HG03135 (cell line): ENCODE measurements at regions not wholly inside any gene's neighbourhood (a gene's known extent, or its start where the extent isn't known, plus 50 kb on each side); places are given as distances from the start of the nearest gene placed in this dataset.
"Not testable (repeated sequence)": the region's sequence is repeated elsewhere in the genome, so short reads cannot be mapped to it uniquely, and the experiment has no call there.

Experiments
- ATAC-seq: cut with Tn5 transposase; IDR thresholded peaks from one replicate; pipeline ENCODE4 v1.9.1; 2021; ENCODE audit warnings: mild to moderate bottlenecking, moderate library complexity; ENCODE audit not compliant: unreplicated experiment

GRCh38 chr10:124153023-124153826 is 59.8 kb upstream of the CHST15 start:
- ATAC-seq = peak; percentile 63

GRCh38 chr10:124152139-124153022 is 59.0 kb upstream of the CHST15 start:
- ATAC-seq = no peak

DNA sequence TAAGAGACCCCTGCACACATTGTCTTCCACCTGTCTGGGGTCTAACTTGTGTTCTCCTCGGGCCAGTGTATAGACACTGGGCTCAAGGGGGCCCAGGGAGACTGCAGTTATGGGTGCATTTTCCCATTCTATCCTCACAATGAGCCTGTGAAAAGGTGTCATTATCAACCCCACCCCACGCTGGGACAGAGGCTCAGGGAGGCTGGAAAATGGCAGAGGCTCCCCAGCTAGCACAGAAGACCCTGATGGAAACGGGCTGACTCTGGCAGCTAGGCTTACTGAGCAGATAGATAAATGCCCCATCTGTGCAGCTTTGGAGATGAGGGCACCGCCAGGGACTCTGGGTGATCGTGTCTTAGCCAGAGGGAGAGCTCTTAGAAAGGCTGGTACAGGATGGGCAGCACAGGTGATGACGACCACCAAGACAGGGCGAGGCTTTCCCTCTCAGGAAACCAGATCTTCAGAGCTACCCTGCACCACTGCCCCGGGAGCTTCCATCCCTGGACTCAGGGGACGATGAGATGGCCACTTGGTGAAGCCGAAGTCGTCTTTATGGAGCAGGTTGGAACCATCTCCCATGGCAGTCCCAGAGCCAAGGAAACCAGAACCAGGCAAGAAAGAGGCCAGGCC is 58.2 kb upstream of the CHST15 start:
- ATAC-seq = no peak

- no peak for ATAC-seq
These were observed 57.5 kb upstream of the CHST15 start for GRCh38 chr10:124150807-124151417.

GRCh38 chr10:124150189-124150806 is 56.9 kb upstream of the CHST15 start:
- ATAC-seq = no peak

- no peak for ATAC-seq
These were observed 56.0 kb upstream of the CHST15 start for GRCh38 chr10:124149189-124150042.

DNA sequence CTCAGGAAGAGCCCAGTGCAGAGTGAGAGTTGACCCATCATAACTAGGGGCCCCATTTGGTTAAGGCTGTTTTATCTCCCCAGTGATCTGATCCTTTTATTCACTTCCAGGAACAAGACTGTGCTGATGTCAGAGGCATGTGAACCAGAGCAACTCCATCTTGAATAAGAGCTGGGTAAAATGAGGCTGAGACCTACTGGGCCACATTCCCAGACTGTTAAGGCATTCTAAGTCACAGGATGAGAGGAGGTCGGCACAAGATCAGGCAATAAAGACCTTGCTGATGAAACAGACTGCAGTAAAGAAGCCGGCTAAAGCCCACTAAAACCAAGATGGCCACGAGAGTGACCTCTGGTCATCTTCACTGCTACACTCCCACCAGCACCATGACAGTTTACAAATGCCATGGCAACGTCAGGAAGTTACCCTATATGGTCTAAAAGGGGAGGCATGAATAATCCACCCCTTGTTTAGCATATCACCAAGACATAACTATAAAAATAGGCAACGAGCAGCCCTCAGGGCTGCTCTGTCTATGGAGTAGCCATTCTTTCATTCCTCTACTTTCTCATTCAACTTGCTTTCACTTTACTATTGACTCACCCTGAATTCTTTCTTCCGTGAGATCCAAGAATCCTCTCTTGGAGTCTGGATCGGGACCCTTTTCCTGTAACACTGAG is 55.3 kb upstream of the CHST15 start:
- ATAC-seq = not testable (repeated sequence)

GRCh38 chr10:124146483-124146882 is 53.1 kb upstream of the CHST15 start:
- no peak for ATAC-seq

DNA sequence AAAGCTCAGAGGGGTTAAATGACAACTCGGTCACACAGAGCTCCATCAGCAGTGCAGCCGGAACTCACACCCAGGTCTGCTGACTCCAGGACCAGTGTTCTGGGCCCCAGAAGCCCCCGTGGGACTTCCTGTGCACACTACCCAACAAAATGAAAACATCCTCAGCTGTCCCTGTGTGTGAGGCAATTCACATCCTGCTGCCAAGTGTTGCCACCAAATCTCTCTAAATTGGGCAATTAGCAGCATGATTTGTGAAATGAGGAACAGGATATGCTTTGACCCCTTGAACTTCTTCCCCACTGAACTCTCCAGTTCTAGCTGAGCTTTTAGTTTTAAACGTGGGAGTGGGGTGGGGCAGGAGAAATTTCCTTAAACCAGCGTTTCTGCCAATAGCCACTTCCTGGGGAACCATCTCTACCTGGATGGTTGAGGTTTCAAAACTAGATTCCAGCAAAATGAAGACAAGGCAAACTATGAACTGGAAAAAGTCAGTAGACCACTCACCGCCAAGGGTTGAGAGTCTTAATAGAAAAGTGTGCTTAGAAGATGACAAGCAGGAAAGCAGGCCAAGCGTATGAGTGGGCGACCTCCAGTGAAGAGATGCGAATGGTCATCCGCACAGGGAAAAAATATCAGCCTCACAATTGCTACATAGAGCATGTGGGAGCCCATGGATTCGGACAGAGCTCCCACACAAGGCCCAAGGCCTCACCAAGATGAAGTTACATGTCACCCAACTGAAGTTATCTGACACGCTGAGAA is 51.9 kb upstream of the CHST15 start:
- ATAC-seq = no peak

DNA sequence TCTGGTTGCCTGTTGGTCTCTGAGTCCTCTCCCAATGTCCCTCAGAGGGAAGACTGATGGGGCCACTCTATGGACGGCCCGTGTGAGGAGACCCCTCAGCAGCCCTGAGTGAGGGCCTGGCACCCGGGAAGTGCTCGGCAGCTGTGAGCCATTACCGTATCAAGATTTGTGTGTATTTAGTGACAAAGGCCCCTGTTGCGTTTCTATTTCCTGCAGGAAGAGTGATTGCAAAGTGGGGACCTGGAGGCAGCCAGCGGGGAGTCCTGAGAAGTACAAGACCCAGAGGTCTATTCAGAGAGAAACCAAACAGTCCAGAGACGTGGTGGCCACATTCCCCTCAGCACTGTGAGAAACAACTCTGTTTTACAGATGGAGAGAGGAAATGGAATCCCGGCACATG is 51.1 kb upstream of the CHST15 start:
- ATAC-seq = no peak

GRCh38 chr10:124143721-124144120 is 50.3 kb upstream of the CHST15 start:
- ATAC-seq = no peak
